Activated naive CD8-positive, alpha-beta T cell treated with anti-CD3 and anti-CD28 coated beads, Interleukin-2, amount 50 U/mL, for 16 hours (primary cell): ENCODE measurements at regions not wholly inside any gene's neighbourhood (a gene's known extent, or its start where the extent isn't known, plus 50 kb on each side); places are given as distances from the start of the nearest gene placed in this dataset.
"Not testable (repeated sequence)": the region's sequence is repeated elsewhere in the genome, so short reads cannot be mapped to it uniquely, and the experiment has no call there.

ENCODE experiments used
- DNase-seq: peaks from one replicate; pipeline ENCODE4 v3.0.0-alpha.2; 2020; ENCODE audit warnings: low read depth, low spot score

GRCh38 chr9:64370344-64370743 lies 914.7 kb downstream of the FOXD4L5 start:
- DNase-seq, result not testable (repeated sequence)

- not testable (repeated sequence) for DNase-seq
These were observed 915.4 kb downstream of the FOXD4L5 start for GRCh38 chr9:64369644-64370043.

- DNase-seq, result peak; percentile 39
These were observed 915.9 kb downstream of the FOXD4L5 start for GRCh38 chr9:64369114-64369513.

- DNase-seq, result not testable (repeated sequence)
These were observed 916.4 kb downstream of the FOXD4L5 start for GRCh38 chr9:64368644-64368942.

GRCh38 chr9:64367826-64368643 lies 917.0 kb downstream of the FOXD4L5 start:
- not testable (repeated sequence) for DNase-seq
